ENCODE measurements at regions not wholly inside any gene's neighbourhood (a gene's known extent, or its start where the extent isn't known, plus 50 kb on each side); places are given as distances from the start of the nearest gene placed in this dataset.

GRCh38 chr7:79622781-79623180, 169.3 kb upstream of the MAGI2 start:
- TF ChIP-seq POLR2A (IDR thresholded peaks at IDR 0.05), result no peak
- TF ChIP-seq POLR2AphosphoS5 (IDR thresholded peaks at IDR 0.05), result no peak

Data from stomach (tissue), 4 donors.